ENCODE measurements at regions not wholly inside any gene's neighbourhood (a gene's known extent, or its start where the extent isn't known, plus 50 kb on each side); places are given as distances from the start of the nearest gene placed in this dataset.

DNA sequence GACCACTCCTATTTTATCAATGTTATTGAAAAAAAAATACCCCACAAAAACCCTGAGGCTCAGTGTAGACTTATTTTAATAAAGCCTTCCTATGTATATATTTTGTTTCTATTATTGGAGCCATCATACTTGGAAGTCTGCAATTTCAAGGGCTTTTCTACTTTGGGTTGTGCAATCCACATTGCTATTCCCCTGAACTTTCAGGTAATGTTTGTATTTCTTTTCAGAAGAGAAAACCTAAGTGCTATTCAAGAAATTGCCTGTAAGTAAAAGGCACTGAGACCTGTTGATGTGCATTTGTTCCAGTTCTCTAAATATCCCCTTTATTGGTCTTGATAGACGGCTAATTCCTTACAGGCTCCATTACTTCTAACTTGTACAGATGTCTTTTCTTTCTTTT, 280.7 kb upstream of the RAG2 start:
- Mint-ChIP-seq H3K9me3 (ENCODE audit: low read depth) (no peaks in the 10 kb centered on the region), H3K27me3 (no peaks in the 10 kb centered on the region)

DNA sequence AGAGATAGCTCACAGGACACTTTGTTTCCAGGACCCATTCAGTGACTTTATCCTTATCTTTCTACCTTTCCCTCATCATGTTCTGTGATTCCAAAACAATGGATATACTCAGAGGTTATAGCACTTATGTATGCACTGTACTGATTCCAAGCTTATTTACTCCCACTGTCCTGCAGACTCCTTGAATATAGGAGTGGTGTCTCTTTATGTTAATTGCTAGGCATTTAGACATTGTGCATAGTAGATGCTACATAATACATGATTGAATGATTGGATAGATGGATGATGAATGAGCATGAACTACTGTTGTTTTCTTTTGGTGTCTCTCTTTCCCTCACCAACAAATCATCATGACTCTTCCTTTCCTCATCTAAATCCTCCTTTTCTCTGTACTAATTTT, 279.1 kb upstream of the RAG2 start:
- no peaks in the 10 kb centered on the region for H3K36me3 Mint-ChIP-seq (ENCODE audit: insufficient read depth)
- H3K4me3 Mint-ChIP-seq (ENCODE audit: low read depth) = no peak overlapping the region
- no peak for DNase-seq (ENCODE audit: low spot score, unreplicated experiment)
- TF ChIP-seq, protein P1, sequence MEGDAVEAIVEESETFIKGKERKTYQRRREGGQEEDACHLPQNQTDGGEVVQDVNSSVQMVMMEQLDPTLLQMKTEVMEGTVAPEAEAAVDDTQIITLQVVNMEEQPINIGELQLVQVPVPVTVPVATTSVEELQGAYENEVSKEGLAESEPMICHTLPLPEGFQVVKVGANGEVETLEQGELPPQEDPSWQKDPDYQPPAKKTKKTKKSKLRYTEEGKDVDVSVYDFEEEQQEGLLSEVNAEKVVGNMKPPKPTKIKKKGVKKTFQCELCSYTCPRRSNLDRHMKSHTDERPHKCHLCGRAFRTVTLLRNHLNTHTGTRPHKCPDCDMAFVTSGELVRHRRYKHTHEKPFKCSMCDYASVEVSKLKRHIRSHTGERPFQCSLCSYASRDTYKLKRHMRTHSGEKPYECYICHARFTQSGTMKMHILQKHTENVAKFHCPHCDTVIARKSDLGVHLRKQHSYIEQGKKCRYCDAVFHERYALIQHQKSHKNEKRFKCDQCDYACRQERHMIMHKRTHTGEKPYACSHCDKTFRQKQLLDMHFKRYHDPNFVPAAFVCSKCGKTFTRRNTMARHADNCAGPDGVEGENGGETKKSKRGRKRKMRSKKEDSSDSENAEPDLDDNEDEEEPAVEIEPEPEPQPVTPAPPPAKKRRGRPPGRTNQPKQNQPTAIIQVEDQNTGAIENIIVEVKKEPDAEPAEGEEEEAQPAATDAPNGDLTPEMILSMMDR (IDR thresholded peaks at IDR 0.05; ENCODE audit: unreplicated experiment) = no peak
- H3K27me3 Mint-ChIP-seq = no peaks in the 10 kb centered on the region
- no peak overlapping the region for H3K27ac Mint-ChIP-seq
- no peaks in the 10 kb centered on the region for H3K9me3 Mint-ChIP-seq (ENCODE audit: low read depth)
- peaks cover 1% of the 10 kb centered on the region for H3K4me1 Mint-ChIP-seq (ENCODE audit: low read depth)

More for the DNA sequence above, 280.7 kb upstream of the RAG2 start:
- TF ChIP-seq, protein P1 (IDR thresholded peaks at IDR 0.05; ENCODE audit: unreplicated experiment) = no peak
- no peak overlapping the region for H3K27ac Mint-ChIP-seq
- H3K36me3 Mint-ChIP-seq (ENCODE audit: insufficient read depth) = no peaks in the 10 kb centered on the region
- peaks cover 1% of the 10 kb centered on the region for H3K4me1 Mint-ChIP-seq (ENCODE audit: low read depth)
- no peak overlapping the region for H3K4me3 Mint-ChIP-seq (ENCODE audit: low read depth)
- DNase-seq (ENCODE audit: low spot score, unreplicated experiment) = no peak

DNA sequence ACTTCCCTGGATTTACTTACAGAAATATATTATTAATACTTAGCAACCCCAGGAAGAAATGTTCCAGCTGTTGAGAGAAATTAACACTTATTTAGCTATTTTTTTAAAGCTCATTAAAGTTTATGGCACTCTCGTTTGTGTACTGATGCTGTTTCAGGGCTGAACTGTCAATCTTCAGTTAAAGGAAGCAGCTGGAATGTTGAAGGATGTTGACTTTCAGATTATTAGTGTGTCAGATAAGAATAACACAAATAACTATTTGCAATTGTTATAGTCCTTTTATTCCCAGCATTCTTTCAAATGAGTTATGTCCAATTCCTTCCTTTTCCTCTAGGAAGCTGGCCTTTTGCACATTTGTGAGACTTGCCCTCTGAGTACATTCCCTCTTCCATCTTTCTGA, 278.2 kb upstream of the RAG2 start:
- DNase-seq (ENCODE audit: low spot score, unreplicated experiment) = no peak
- no peak overlapping the region for H3K27ac Mint-ChIP-seq
- no peak overlapping the region for H3K4me3 Mint-ChIP-seq (ENCODE audit: low read depth)
- H3K36me3 Mint-ChIP-seq (ENCODE audit: insufficient read depth) = no peaks in the 10 kb centered on the region
- H3K4me1 Mint-ChIP-seq (ENCODE audit: low read depth) = peaks cover 1% of the 10 kb centered on the region
- no peaks in the 10 kb centered on the region for H3K27me3 Mint-ChIP-seq
- no peaks in the 10 kb centered on the region for H3K9me3 Mint-ChIP-seq (ENCODE audit: low read depth)
- TF ChIP-seq, protein P1 (IDR thresholded peaks at IDR 0.05; ENCODE audit: unreplicated experiment) = no peak

DNA sequence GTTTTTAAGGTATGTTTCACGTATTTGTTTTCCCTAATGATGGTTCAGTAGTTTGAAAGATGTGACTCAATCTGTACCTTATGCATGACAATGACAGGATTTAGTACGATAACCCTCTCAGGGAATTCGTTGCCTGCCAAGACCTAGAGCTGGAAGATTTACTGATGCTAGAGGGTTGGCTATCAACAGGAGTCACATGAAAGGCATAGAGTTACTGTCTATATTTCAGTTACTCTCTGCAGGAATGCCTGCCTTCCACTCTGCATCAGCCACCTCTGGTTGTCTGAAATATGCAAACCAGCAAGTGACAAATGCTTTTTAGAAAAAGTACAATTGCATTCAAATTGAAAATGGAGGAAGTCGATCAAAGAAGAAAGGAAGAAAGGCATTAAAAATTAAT, 276.3 kb upstream of the RAG2 start:
- TF ChIP-seq, protein P1 (IDR thresholded peaks at IDR 0.05; ENCODE audit: unreplicated experiment) = no peak
- H3K27ac Mint-ChIP-seq = no peak overlapping the region
- DNase-seq (ENCODE audit: low spot score, unreplicated experiment) = no peak
- H3K36me3 Mint-ChIP-seq (ENCODE audit: insufficient read depth) = no peaks in the 10 kb centered on the region
- no peaks in the 10 kb centered on the region for H3K27me3 Mint-ChIP-seq
- H3K9me3 Mint-ChIP-seq (ENCODE audit: low read depth) = no peaks in the 10 kb centered on the region
- H3K4me3 Mint-ChIP-seq (ENCODE audit: low read depth) = no peak overlapping the region
- peaks cover 3% of the 10 kb centered on the region for H3K4me1 Mint-ChIP-seq (ENCODE audit: low read depth)

DNA sequence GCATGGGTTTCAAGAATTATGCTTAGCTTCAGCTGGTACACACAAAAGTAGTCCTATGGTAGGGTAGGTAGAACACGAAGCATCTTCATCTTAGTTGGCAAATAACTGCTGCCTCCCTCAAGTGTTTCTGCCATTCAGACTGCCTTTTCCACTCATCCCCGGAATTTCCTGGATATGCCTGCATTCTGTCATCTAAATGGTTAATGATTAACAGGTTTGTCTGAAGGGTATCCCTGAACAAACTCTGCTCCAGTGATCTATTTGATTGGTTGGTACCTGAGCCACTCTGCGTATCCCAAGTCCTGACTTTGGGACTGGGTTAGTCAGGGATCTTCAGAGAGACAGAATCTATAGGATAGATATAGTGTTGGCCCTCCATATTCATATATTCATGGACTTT, 272.3 kb upstream of the RAG2 start:
- Mint-ChIP-seq H3K4me3 (ENCODE audit: low read depth) (no peak overlapping the region), H3K27ac (no peak overlapping the region), H3K9me3 (ENCODE audit: low read depth) (no peaks in the 10 kb centered on the region), H3K27me3 (no peaks in the 10 kb centered on the region), H3K36me3 (ENCODE audit: insufficient read depth) (no peaks in the 10 kb centered on the region), H3K4me1 (ENCODE audit: low read depth) (peaks cover 2% of the 10 kb centered on the region)
- TF ChIP-seq, protein P1 (IDR thresholded peaks at IDR 0.05; ENCODE audit: unreplicated experiment) = no peak
- DNase-seq (ENCODE audit: low spot score, unreplicated experiment) = no peak
